D721Med (cell line): ENCODE measurements at regions not wholly inside any gene's neighbourhood (a gene's known extent, or its start where the extent isn't known, plus 50 kb on each side); places are given as distances from the start of the nearest gene placed in this dataset.

Experiments used
- DNase-seq: peaks from one replicate; pipeline ENCODE4 v3.0.0; 2011; ENCODE audit warnings: low spot score; ENCODE audit not compliant: insufficient read length
- FAIRE-seq: peaks from 2 replicates; lab custom pipeline; 2011; peaks lifted over from hg19 to GRCh38; lab: Jason Lieb, UNC
- CTCF ChIP-seq: IDR thresholded peaks from 2 replicates; pipeline ENCODE4 v1.5.1; 2012; ENCODE audit warnings: mild to moderate bottlenecking, control low read depth; ENCODE audit not compliant: insufficient read depth; ENCODE audit errors: missing control alignments

DNA sequence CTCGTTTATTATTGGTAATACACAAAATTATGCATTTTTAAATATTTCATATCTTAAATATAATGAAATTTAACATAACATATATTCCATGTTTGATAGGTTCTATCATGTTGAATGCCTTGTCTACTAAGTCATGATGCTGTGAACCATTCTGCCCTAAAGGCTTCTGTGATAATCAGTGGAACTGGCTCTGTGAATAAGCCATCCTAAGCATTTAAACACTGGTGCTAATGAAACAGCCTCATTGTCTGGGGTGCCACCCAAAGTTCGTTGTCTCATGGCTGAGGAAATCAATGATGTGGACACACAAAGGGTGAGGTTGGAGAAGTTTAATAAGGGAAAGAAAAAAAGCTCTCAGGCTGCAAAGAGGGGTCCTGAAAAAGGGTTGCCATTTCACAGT is 264.7 kb upstream of the ZRANB2 start:
- no peak for TF ChIP-seq CTCF
- DNase-seq (no peak), FAIRE-seq (no peak)

DNA sequence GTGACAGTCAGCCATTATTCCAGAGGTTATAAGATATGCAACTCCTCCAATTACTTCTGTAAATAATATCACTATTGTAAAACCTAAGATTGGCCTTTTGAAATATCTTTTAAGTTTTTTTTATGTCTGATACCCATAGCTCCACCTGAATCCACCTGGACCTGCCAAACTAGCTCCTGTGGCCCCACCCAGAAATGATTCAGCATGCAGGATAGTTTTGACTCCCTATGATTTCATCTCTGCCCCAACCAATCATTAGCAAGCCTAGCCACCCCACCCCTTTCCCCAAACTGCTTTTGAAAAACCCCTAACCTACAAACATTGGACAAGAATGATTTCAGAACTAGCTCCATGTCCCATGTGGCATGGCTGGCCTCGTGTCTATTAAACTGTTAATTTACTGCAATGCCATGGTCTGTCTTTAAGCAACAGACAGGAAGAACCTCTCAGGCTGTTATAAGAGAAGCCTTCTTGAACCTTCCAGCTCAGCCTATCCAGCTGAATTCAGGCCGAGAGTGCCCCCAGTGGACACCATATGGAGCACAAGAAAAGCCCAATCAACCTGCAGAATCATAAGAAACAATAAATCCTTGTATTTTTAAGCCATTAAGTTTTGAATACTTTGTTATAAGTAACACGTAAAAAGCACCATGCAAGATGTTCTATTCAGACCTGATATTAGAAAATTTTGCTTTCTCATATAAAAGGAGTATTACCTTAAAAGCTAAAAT is 263.0 kb upstream of the ZRANB2 start:
- no peak for FAIRE-seq
- TF ChIP-seq CTCF, result no peak
- DNase-seq, result no peak

GRCh38 chr1:71339238-71339637 is 258.4 kb upstream of the ZRANB2 start:
- DNase-seq, result no peak
- FAIRE-seq, result no peak

GRCh38 chr1:71330991-71331390 is 250.2 kb upstream of the ZRANB2 start:
- DNase-seq (no peak), FAIRE-seq (no peak)
- TF ChIP-seq CTCF, result no peak

More at GRCh38 chr1:71339238-71339637, 258.4 kb upstream of the ZRANB2 start:
- TF ChIP-seq CTCF, result no peak

DNA sequence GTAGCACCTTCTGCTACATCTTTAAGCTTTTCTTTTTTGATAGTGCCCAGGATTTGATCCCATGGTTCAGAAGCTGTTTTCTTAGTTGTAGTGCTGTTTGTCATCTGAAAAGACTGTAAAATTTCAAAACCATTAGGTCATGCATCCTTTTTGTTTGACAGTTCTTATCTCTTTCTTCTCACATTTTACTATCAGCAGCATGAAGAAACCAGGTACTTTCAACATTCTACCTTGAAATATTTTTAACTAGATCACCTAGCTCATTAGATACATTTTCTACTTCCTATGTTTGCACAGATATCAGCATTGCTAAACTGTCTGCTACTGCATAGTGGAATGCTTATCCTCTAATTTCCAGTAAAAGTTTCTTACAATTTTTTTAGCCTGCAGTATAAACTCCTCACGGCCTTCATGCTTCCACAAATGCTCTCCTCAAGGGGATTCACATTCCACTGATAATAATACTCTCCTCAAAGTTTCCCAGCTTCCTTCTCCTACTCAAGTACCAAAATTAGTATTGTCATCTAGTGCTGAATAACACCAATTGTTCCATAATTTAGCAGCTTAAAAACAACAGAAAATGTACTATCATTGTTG is 243.9 kb upstream of the ZRANB2 start:
- no peak for DNase-seq
- TF ChIP-seq CTCF, result no peak

GRCh38 chr1:71312545-71312944 is 231.7 kb upstream of the ZRANB2 start:
- FAIRE-seq (no peak), DNase-seq (no peak)
- no peak for TF ChIP-seq CTCF

More for the DNA sequence above, 243.9 kb upstream of the ZRANB2 start:
- peak; percentile 64 for FAIRE-seq

DNA sequence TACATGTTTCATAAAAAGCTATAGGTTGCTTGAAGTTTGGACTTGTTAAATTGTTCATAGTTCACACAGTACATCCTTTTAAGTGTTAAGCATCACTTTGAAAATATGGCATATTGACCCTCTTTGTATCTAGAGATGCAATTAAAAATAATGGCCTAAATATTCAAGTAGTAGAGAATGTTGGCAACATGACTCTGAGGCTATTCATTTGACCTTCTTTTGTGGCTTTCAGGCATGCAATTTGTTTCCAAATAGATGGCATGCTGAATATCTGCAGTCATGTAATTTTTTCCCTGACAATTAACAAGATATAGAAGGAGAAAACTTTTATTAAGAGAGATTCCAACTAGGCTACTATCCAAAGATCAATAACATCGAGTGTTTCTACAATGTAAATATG is 230.5 kb upstream of the ZRANB2 start:
- TF ChIP-seq CTCF, result no peak
- no peak for DNase-seq
- FAIRE-seq, result peak; percentile 6
